H1 (cell line): ENCODE measurements at regions not wholly inside any gene's neighbourhood (a gene's known extent, or its start where the extent isn't known, plus 50 kb on each side); places are given as distances from the start of the nearest gene placed in this dataset.

Experiments
- CTCF ChIA-PET: fragments of 300-600 bp; sonication (Branson Sonifier 250); formaldehyde crosslinking; loops from one replicate; lab custom pipeline; 2021; ENCODE audit not compliant: partially characterized antibody; lab: Charles Lee
- POLR2A ChIA-PET: fragments of 300-600 bp; sonication (Branson Sonifier 250); formaldehyde crosslinking; loops from one replicate; lab custom pipeline; 2021; ENCODE audit warnings: inconsistent platforms; ENCODE audit not compliant: partially characterized antibody; lab: Charles Lee
- DNase-seq, 2 experiments: peaks; one replicate each; pipeline versions ENCODE4 v3.0.0 to v3.0.0-alpha.2; 2010 to 2022; ENCODE audit warnings: low spot score in 2 of 2, low read depth in 1 of 2, mixed read lengths in 1 of 2
- FAIRE-seq: peaks from 2 replicates; lab custom pipeline; 2011; peaks lifted over from hg19 to GRCh38; lab: Jason Lieb, UNC
- H2AFZ ChIP-seq: 2 replicates; pipeline ENCODE4 v1.8.1; 2012; ENCODE audit warnings: low read length, inconsistent platforms
- H2AK5ac ChIP-seq: 2 replicates; pipeline ENCODE4 v1.6.1; 2013; ENCODE audit warnings: low read depth, low read length
- H2BK120ac ChIP-seq: replicated peaks from 2 replicates; pipeline ENCODE3; 2013; ENCODE audit warnings: low read depth, low read length, inconsistent platforms
- H2BK12ac ChIP-seq: 2 replicates; pipeline ENCODE4 v1.6.1; 2013; ENCODE audit warnings: low read depth, low read length
- H2BK15ac ChIP-seq: 2 replicates; pipeline ENCODE4 v1.6.1; 2013; ENCODE audit warnings: low read length
- H2BK20ac ChIP-seq: 2 replicates; pipeline ENCODE4 v1.6.1; 2013; ENCODE audit warnings: low read length
- H2BK5ac ChIP-seq: 2 replicates; pipeline ENCODE4 v1.6.1; 2013; ENCODE audit warnings: low read depth, low read length
- H3K14ac ChIP-seq: 2 replicates; pipeline ENCODE4 v1.6.1; 2013; ENCODE audit warnings: inconsistent platforms; ENCODE audit not compliant: insufficient read length
- H3K18ac ChIP-seq: 2 replicates; pipeline ENCODE4 v1.6.1; 2013; ENCODE audit warnings: low read length; ENCODE audit errors: extremely low read depth
- H3K23ac ChIP-seq: 2 replicates; pipeline ENCODE4 v1.6.1; 2013; ENCODE audit warnings: inconsistent platforms; ENCODE audit not compliant: insufficient read length
- H3K23me2 ChIP-seq: 2 replicates; pipeline ENCODE4 v1.6.1; 2013; ENCODE audit warnings: low read depth, low read length
- H3K27ac ChIP-seq: 2 replicates; pipeline ENCODE4 v1.6.1; 2011; ENCODE audit warnings: low read depth, low read length, inconsistent platforms
- H3K27me3 ChIP-seq, 4 experiments: replicated peaks in 1 of 4; 1 replicate in 1 of 4; 2 replicates in 3 of 4; pipeline versions ENCODE4 v1.6.1 to v1.8.1; 2011 to 2013; ENCODE audit warnings: low read length in 3 of 4, mild to moderate bottlenecking in 3 of 4, inconsistent platforms in 2 of 4, mixed read lengths in 2 of 4, moderate library complexity in 1 of 4; ENCODE audit not compliant: control insufficient read depth in 3 of 4, insufficient read depth in 3 of 4; ENCODE audit errors: extremely low read depth in 1 of 4
- H3K36me3 ChIP-seq, 4 experiments: 2 replicates each; pipeline versions ENCODE4 v1.6.1 to v1.8.1; 2011 to 2013; ENCODE audit warnings: mild to moderate bottlenecking in 4 of 4, low read length in 3 of 4, moderate library complexity in 2 of 4, control low read depth in 1 of 4, inconsistent platforms in 1 of 4; ENCODE audit not compliant: insufficient read depth in 4 of 4, control insufficient read depth in 2 of 4
- H3K4ac ChIP-seq: replicated peaks from 2 replicates; pipeline ENCODE3; 2013; ENCODE audit warnings: low read length, low read depth, mixed read lengths, inconsistent platforms; ENCODE audit not compliant: insufficient read length
- H3K4me1 ChIP-seq, 4 experiments: replicated peaks in 1 of 4; 1 replicate in 1 of 4; 2 replicates in 3 of 4; pipeline versions ENCODE4 v1.6.1 to v1.8.1; 2011 to 2013; ENCODE audit warnings: low read length in 3 of 4, inconsistent platforms in 2 of 4, mixed read lengths in 1 of 4; ENCODE audit not compliant: insufficient read depth in 4 of 4, control insufficient read depth in 3 of 4
- H3K4me2 ChIP-seq, 2 experiments: 2 replicates each; pipeline versions ENCODE4 v1.6.1 to v1.8.1; 2011 to 2013; ENCODE audit warnings: low read depth in 2 of 2, low read length in 2 of 2, control low read depth in 1 of 2, inconsistent platforms in 1 of 2, mild to moderate bottlenecking in 1 of 2; ENCODE audit not compliant: insufficient read depth in 1 of 2
- H3K4me3 ChIP-seq, 4 experiments: fragments of 200-600, 300-600 bp in 1 of 4; sonication (generic), shearing (Covaris generic), sonication (Bioruptor Twin) in 1 of 4; 2 replicates each; pipeline versions ENCODE4 v1.5.1 to v1.8.1; 2011 to 2016; ENCODE audit warnings: low read length in 4 of 4, low read depth in 3 of 4, control low read depth in 2 of 4, inconsistent platforms in 2 of 4, mild to moderate bottlenecking in 2 of 4, mixed read lengths in 1 of 4, moderate library complexity in 1 of 4; ENCODE audit not compliant: insufficient read depth in 2 of 4; ENCODE audit errors: extremely low read depth in 1 of 4
- H3K56ac ChIP-seq: replicated peaks from 2 replicates; pipeline ENCODE3; 2013; ENCODE audit warnings: low read depth, mild to moderate bottlenecking, mixed read lengths, low read length, inconsistent platforms; ENCODE audit not compliant: insufficient read length
- H3K79me1 ChIP-seq: 2 replicates; pipeline ENCODE4 v1.6.1; 2013; ENCODE audit warnings: low read depth, low read length, control low read depth
- H3K79me2 ChIP-seq, 2 experiments: 2 replicates each; pipeline versions ENCODE4 v1.6.1 to v1.8.1; 2012 to 2013; ENCODE audit warnings: low read length in 2 of 2, mild to moderate bottlenecking in 2 of 2, inconsistent platforms in 1 of 2; ENCODE audit not compliant: insufficient read depth in 2 of 2, control insufficient read depth in 1 of 2
- H3K9ac ChIP-seq, 4 experiments: replicated peaks in 1 of 4; 1 replicate in 1 of 4; 2 replicates in 3 of 4; pipeline versions ENCODE4 v1.6.1 to v1.8.1; 2011 to 2013; ENCODE audit warnings: low read depth in 3 of 4, low read length in 3 of 4, control low read depth in 2 of 4, mild to moderate bottlenecking in 2 of 4, moderate library complexity in 2 of 4, inconsistent platforms in 1 of 4; ENCODE audit errors: extremely low read depth in 1 of 4
- H3K9me3 ChIP-seq, 2 experiments: 2 replicates each; pipeline versions ENCODE4 v1.6.1 to v1.8.1; 2012 to 2013; ENCODE audit warnings: mild to moderate bottlenecking in 2 of 2, moderate library complexity in 2 of 2, control low read depth in 1 of 2, inconsistent platforms in 1 of 2, low read depth in 1 of 2, low read length in 1 of 2, mixed read lengths in 1 of 2; ENCODE audit not compliant: insufficient read depth in 2 of 2
- H4K20me1 ChIP-seq, 2 experiments: replicated peaks in 1 of 2; 2 replicates each; pipeline versions ENCODE3 to v1.8.1; 2011 to 2013; ENCODE audit warnings: inconsistent platforms in 2 of 2, low read length in 2 of 2, mild to moderate bottlenecking in 1 of 2; ENCODE audit not compliant: insufficient read depth in 2 of 2, control insufficient read depth in 1 of 2
- H4K5ac ChIP-seq: 2 replicates; pipeline ENCODE4 v1.6.1; 2013; ENCODE audit warnings: low read length, low read depth, mixed read lengths, inconsistent platforms; ENCODE audit not compliant: insufficient read length
- H4K8ac ChIP-seq: 2 replicates; pipeline ENCODE4 v1.8.0; 2013; ENCODE audit warnings: mild to moderate bottlenecking, moderate library complexity, low read length, inconsistent platforms; ENCODE audit not compliant: insufficient read depth; ENCODE audit errors: extremely low read depth
- H4K91ac ChIP-seq: replicated peaks from 2 replicates; pipeline ENCODE3; 2013; ENCODE audit warnings: low read length, mixed read lengths, inconsistent platforms; ENCODE audit not compliant: insufficient read length
- ASH2L ChIP-seq: fragments of 200-600, 300-600 bp; sonication (generic); IDR thresholded peaks from one replicate; pipeline ENCODE4 v1.7.1; 2017; ENCODE audit warnings: low read length
- BACH1 ChIP-seq: IDR thresholded peaks from 2 replicates; pipeline ENCODE4 v1.6.1; 2012; ENCODE audit warnings: low read length, improper control_type of control experiment
- CREB1 ChIP-seq: IDR thresholded peaks from 2 replicates; pipeline ENCODE4 v1.6.1; 2012; ENCODE audit warnings: inconsistent platforms
- HDAC6 ChIP-seq: IDR thresholded peaks from one replicate; pipeline ENCODE4 v1.7.1; 2012; ENCODE audit warnings: low read depth, mild to moderate bottlenecking, inconsistent platforms, low read length, moderate library complexity
- NANOG ChIP-seq: IDR thresholded peaks from 2 replicates; pipeline ENCODE4 v1.6.1; 2011; ENCODE audit warnings: low read length, low read depth, mild to moderate bottlenecking, inconsistent platforms; ENCODE audit not compliant: insufficient read depth, poor library complexity, severe bottlenecking
- PHF8 ChIP-seq: fragments of 200-600 bp; sonication (generic); conservative IDR thresholded peaks from 2 replicates; pipeline ENCODE4 v1.7.1; 2012; ENCODE audit warnings: low read depth, mild to moderate bottlenecking, inconsistent platforms, low read length, moderate library complexity
- RFX5 ChIP-seq: IDR thresholded peaks from 2 replicates; pipeline ENCODE4 v1.6.1; 2011; ENCODE audit warnings: low read depth, low read length, improper control_type of control experiment, borderline replicate concordance
- RNF2 ChIP-seq: fragments of 200-900, 300-1000 bp; sonication (generic); IDR thresholded peaks from 2 replicates; pipeline ENCODE4 v1.7.1; 2016; ENCODE audit warnings: borderline replicate concordance, low read depth, mild to moderate bottlenecking, antibody characterized with exemption, low read length; ENCODE audit not compliant: poor library complexity, severe bottlenecking; ENCODE audit errors: missing control alignments
- SIN3A ChIP-seq, 2 experiments: IDR thresholded peaks in 1 of 2; conservative IDR thresholded peaks in 1 of 2; 2 replicates each; pipeline ENCODE4 v1.6.1; 2011 to 2012; ENCODE audit warnings: low read length in 2 of 2, improper control_type of control experiment in 1 of 2, low read depth in 1 of 2, mild to moderate bottlenecking in 1 of 2
- SP4 ChIP-seq: IDR thresholded peaks from 2 replicates; pipeline ENCODE4 v1.6.1; 2012; ENCODE audit warnings: low read length, inconsistent platforms
- TAF1 ChIP-seq: IDR thresholded peaks from 2 replicates; pipeline ENCODE4 v1.6.1; 2011; ENCODE audit warnings: mild to moderate bottlenecking, low read depth, low read length
- ZNF274 ChIP-seq: IDR thresholded peaks from 2 replicates; pipeline ENCODE4 v1.7.0; 2012; ENCODE audit warnings: low read length, borderline replicate concordance; ENCODE audit errors: extremely low read depth
- WGBS, 2 experiments: shearing (Covaris generic) in 1 of 2; methylation state at CpG; one replicate each; pipeline versions ENCODE4 v1.1.6 to v1.1.7; 2013 to 2015; ENCODE audit warnings: low lambda C conversion rate in 2 of 2, mixed read lengths in 2 of 2, inconsistent platforms in 1 of 2, low coverage in 1 of 2, missing lambda C conversion rate in 1 of 2; ENCODE audit not compliant: insufficient replicate concordance in 2 of 2, insufficient coverage in 1 of 2, insufficient read length in 1 of 2; ENCODE audit errors: extremely low coverage in 1 of 2, missing lambda C conversion rate in 1 of 2; 5-methylcytosine and 5-hydroxymethylcytosine counted together

DNA sequence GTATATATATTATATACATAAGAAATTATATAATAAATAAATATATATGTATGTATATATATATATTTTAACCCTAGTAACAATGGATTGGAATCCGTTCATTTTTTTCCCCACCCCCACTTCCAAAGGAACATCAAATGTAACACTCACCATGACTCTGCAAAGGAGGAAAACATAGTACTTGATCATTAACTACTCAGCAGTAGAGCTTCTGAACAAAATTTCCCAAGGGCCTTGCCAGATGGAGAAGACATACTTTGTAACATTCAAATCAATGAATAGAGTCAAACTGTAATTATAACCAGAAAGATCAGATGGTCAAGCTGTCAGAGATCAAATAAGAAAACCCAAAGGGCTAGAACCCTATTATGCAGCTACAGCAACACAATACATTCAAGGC lies 126.0 kb upstream of the CNTN1 start:
- Histone ChIP-seq H2BK15ac (no peak overlapping the region), H2BK20ac (no peak overlapping the region), H3K14ac (no peak overlapping the region), H2BK120ac (no peak overlapping the region), H3K36me3 (no peaks in the 10 kb centered on the region), H3K23me2 (no peaks in the 10 kb centered on the region), H4K5ac (no peak overlapping the region), H3K56ac (no peak overlapping the region), H3K4me1 (no peaks in the 10 kb centered on the region), H3K9ac (no peak overlapping the region), H2AK5ac (no peak overlapping the region), H3K4ac (no peak overlapping the region), H3K18ac (no peak overlapping the region), H3K27ac (no peak overlapping the region), H3K79me2 (no peaks in the 10 kb centered on the region), H4K8ac (no peak overlapping the region), H3K4me3 (no peak overlapping the region), H3K27me3 (no peaks in the 10 kb centered on the region), H2BK5ac (no peak overlapping the region), H4K20me1 (no peaks in the 10 kb centered on the region), H3K9me3 (no peaks in the 10 kb centered on the region), H2AFZ (no peak overlapping the region), H3K4me2 (no peak overlapping the region), H3K23ac (no peak overlapping the region), H4K91ac (no peak overlapping the region), H3K79me1 (no peaks in the 10 kb centered on the region), H2BK12ac (no peak overlapping the region)
- ChIA-PET CTCF (interaction anchor here (1.4 kb wide), 1 partner anchor 230 kb away, joined by 3 read pairs; no protein-coding TSS in a partner anchor), POLR2A (no interaction called here)
- FAIRE-seq = no peak
- TF ChIP-seq ASH2L = no peak
- TF ChIP-seq PHF8 = no peak
- TF ChIP-seq ZNF274 = no peak
- no peak for TF ChIP-seq SIN3A (conservative IDR thresholded peaks at IDR 0.05 in 1 of 2, IDR thresholded peaks at IDR 0.05 in 1 of 2; ENCODE audit: low read depth in 1 of 2, low read length in 2 of 2)
- TF ChIP-seq BACH1 = no peak
- no peak for TF ChIP-seq TAF1
- TF ChIP-seq CREB1 = no peak
- no peak for TF ChIP-seq HDAC6
- TF ChIP-seq RNF2 = no peak
- TF ChIP-seq NANOG = no peak
- no peak for TF ChIP-seq SP4
- TF ChIP-seq RFX5 = no peak
- WGBS, 2 experiments = 67% methylated on average over 1 of the region's 1 CpG; no CpG with 5 or more reads in 1 of the 2 experiments
- DNase-seq = no peak
